Keratinocyte (primary cell): ENCODE measurements at regions not wholly inside any gene's neighbourhood (a gene's known extent, or its start where the extent isn't known, plus 50 kb on each side); places are given as distances from the start of the nearest gene placed in this dataset.

Experiments
- EZH2 ChIP-seq: IDR thresholded peaks from one replicate; pipeline ENCODE4 v1.6.1; 2012; ENCODE audit warnings: inconsistent platforms, mild to moderate bottlenecking, low read length, moderate library complexity
- TF ChIP-seq, protein P1 (sequence below), 3 experiments: IDR thresholded peaks in 1 of 3; conservative IDR thresholded peaks in 1 of 3; optimal IDR thresholded peaks in 1 of 3; 2 replicates in 2 of 3; 3 replicates in 1 of 3; pipeline versions ENCODE3 to v1.5.1; 2011; ENCODE audit warnings: low read length in 3 of 3, mild to moderate bottlenecking in 3 of 3, moderate library complexity in 2 of 3, control low read depth in 1 of 3, inconsistent platforms in 1 of 3; ENCODE audit not compliant: insufficient read depth in 2 of 3; ENCODE audit errors: extremely low read depth in 1 of 3

DNA sequence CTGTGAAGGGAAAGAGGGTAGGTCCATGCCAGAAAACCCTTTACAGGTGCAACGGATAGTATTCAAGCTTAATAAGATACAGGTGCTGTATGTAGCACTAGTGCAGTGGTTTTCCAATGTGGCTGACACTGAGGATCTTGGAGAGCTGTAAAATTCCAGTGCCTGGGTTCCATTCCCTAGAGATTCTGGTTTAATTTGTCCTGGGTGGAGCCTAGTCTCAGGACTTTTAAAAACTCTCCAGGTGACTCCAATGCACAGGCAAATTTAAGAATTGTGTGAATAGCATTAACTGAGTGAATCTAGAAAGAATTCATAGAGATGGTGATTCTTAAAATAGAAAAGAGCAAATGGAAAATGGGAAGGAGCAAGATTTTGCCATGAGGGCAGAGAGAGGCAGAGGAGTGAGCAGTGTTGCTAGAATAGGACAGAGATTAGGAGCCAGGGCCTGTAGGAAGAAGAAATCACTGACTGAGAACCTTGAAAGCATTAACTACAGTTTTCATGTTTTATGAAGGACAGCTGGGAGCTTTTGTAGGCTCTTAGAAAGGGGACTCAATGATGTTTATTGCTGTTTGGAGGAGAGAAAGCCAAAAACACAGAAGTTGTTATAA lies 261.8 kb downstream of the DLEU7 start:
- TF ChIP-seq EZH2, result no peak
- TF ChIP-seq, protein P1, sequence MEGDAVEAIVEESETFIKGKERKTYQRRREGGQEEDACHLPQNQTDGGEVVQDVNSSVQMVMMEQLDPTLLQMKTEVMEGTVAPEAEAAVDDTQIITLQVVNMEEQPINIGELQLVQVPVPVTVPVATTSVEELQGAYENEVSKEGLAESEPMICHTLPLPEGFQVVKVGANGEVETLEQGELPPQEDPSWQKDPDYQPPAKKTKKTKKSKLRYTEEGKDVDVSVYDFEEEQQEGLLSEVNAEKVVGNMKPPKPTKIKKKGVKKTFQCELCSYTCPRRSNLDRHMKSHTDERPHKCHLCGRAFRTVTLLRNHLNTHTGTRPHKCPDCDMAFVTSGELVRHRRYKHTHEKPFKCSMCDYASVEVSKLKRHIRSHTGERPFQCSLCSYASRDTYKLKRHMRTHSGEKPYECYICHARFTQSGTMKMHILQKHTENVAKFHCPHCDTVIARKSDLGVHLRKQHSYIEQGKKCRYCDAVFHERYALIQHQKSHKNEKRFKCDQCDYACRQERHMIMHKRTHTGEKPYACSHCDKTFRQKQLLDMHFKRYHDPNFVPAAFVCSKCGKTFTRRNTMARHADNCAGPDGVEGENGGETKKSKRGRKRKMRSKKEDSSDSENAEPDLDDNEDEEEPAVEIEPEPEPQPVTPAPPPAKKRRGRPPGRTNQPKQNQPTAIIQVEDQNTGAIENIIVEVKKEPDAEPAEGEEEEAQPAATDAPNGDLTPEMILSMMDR (optimal IDR thresholded peaks at IDR 0.05 in 1 of 3, IDR thresholded peaks at IDR 0.05 in 1 of 3, conservative IDR thresholded peaks at IDR 0.05 in 1 of 3; ENCODE audit: extremely low read depth in 1 of 3, insufficient read depth in 2 of 3, low read length in 3 of 3), result no peak
